Effector CD8-positive, alpha-beta T cell (primary cell): ENCODE measurements at regions not wholly inside any gene's neighbourhood (a gene's known extent, or its start where the extent isn't known, plus 50 kb on each side); places are given as distances from the start of the nearest gene placed in this dataset.
"Not testable (repeated sequence)": the region's sequence is repeated elsewhere in the genome, so short reads cannot be mapped to it uniquely, and the experiment has no call there.

Experiments
- DNase-seq: peaks from one replicate; lab custom pipeline; 2025; lab: John Stamatoyannopoulos, UW

- not testable (repeated sequence) for DNase-seq
These were observed 61.2 kb upstream of the ZNF322 start for GRCh38 chr6:26720663-26721218.

- DNase-seq, result not testable (repeated sequence)
These were observed 70.6 kb upstream of the ZNF322 start for GRCh38 chr6:26730019-26730766.

- DNase-seq, result not testable (repeated sequence)
These were observed 75.4 kb upstream of the ZNF322 start for GRCh38 chr6:26734776-26735472.

- no peak for DNase-seq
These were observed 80.3 kb upstream of the ZNF322 start for GRCh38 chr6:26739811-26740210.

- no peak for DNase-seq
These were observed 83.7 kb upstream of the ZNF322 start for GRCh38 chr6:26743157-26743821.

- no peak for DNase-seq
These were observed 84.6 kb upstream of the ZNF322 start for GRCh38 chr6:26743941-26744699.

- not testable (repeated sequence) for DNase-seq
These were observed 85.3 kb upstream of the ZNF322 start for GRCh38 chr6:26744837-26745282.

GRCh38 chr6:26745964-26746363 lies 86.4 kb upstream of the ZNF322 start:
- not testable (repeated sequence) for DNase-seq

- not testable (repeated sequence) for DNase-seq
These were observed 89.7 kb upstream of the ZNF322 start for GRCh38 chr6:26749126-26749758.

GRCh38 chr6:26749759-26750126 lies 90.2 kb upstream of the ZNF322 start:
- not testable (repeated sequence) for DNase-seq

GRCh38 chr6:26754212-26754611 lies 94.7 kb upstream of the ZNF322 start:
- no peak for DNase-seq

- not testable (repeated sequence) for DNase-seq
These were observed 95.3 kb upstream of the ZNF322 start for GRCh38 chr6:26754801-26755200.

GRCh38 chr6:26756067-26756805 lies 96.7 kb upstream of the ZNF322 start:
- DNase-seq, result not testable (repeated sequence)

GRCh38 chr6:26766203-26766902 lies 106.8 kb upstream of the ZNF322 start:
- DNase-seq, result not testable (repeated sequence)

GRCh38 chr6:26770941-26771666 lies 111.6 kb upstream of the ZNF322 start:
- not testable (repeated sequence) for DNase-seq

GRCh38 chr6:26773414-26773813 lies 113.9 kb upstream of the ZNF322 start:
- DNase-seq, result not testable (repeated sequence)

GRCh38 chr6:26780563-26780962 lies 121.0 kb upstream of the ZNF322 start:
- not testable (repeated sequence) for DNase-seq

GRCh38 chr6:26795474-26796307 lies 136.1 kb upstream of the ZNF322 start:
- not testable (repeated sequence) for DNase-seq
